ENCODE measurements at regions not wholly inside any gene's neighbourhood (a gene's known extent, or its start where the extent isn't known, plus 50 kb on each side); places are given as distances from the start of the nearest gene placed in this dataset.
A peak's percentile ranks its signal among the peaks of the same experiment; 100 is the strongest.
"Not testable (repeated sequence)": the region's sequence is repeated elsewhere in the genome, so short reads cannot be mapped to it uniquely, and the experiment has no call there.

GRCh38 chr11:49560593-49560992 is 352.2 kb upstream of the FOLH1 start:
- H3K27ac ChIP-seq (replicated peaks); DNase-seq (ENCODE audit: low read depth in 1 of 2, low spot score in 1 of 2); H3K27me3 ChIP-seq (ENCODE audit: insufficient read depth, poor library complexity, severe bottlenecking); H3K4me3 ChIP-seq (replicated peaks; ENCODE audit: insufficient read depth, low read length): not testable (repeated sequence)

- TF ChIP-seq, protein P1, sequence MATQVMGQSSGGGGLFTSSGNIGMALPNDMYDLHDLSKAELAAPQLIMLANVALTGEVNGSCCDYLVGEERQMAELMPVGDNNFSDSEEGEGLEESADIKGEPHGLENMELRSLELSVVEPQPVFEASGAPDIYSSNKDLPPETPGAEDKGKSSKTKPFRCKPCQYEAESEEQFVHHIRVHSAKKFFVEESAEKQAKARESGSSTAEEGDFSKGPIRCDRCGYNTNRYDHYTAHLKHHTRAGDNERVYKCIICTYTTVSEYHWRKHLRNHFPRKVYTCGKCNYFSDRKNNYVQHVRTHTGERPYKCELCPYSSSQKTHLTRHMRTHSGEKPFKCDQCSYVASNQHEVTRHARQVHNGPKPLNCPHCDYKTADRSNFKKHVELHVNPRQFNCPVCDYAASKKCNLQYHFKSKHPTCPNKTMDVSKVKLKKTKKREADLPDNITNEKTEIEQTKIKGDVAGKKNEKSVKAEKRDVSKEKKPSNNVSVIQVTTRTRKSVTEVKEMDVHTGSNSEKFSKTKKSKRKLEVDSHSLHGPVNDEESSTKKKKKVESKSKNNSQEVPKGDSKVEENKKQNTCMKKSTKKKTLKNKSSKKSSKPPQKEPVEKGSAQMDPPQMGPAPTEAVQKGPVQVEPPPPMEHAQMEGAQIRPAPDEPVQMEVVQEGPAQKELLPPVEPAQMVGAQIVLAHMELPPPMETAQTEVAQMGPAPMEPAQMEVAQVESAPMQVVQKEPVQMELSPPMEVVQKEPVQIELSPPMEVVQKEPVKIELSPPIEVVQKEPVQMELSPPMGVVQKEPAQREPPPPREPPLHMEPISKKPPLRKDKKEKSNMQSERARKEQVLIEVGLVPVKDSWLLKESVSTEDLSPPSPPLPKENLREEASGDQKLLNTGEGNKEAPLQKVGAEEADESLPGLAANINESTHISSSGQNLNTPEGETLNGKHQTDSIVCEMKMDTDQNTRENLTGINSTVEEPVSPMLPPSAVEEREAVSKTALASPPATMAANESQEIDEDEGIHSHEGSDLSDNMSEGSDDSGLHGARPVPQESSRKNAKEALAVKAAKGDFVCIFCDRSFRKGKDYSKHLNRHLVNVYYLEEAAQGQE (IDR thresholded peaks at IDR 0.05; ENCODE audit: insufficient replicate concordance, low read depth): peak; percentile 64
- not testable (repeated sequence) for H3K4me3 ChIP-seq (replicated peaks; ENCODE audit: insufficient read depth, low read length); H3K27me3 ChIP-seq (ENCODE audit: insufficient read depth, poor library complexity, severe bottlenecking); H3K27ac ChIP-seq (replicated peaks); DNase-seq (ENCODE audit: low read depth in 1 of 2, low spot score in 1 of 2)
These were observed 353.0 kb upstream of the FOLH1 start for GRCh38 chr11:49561240-49561880.

DNA sequence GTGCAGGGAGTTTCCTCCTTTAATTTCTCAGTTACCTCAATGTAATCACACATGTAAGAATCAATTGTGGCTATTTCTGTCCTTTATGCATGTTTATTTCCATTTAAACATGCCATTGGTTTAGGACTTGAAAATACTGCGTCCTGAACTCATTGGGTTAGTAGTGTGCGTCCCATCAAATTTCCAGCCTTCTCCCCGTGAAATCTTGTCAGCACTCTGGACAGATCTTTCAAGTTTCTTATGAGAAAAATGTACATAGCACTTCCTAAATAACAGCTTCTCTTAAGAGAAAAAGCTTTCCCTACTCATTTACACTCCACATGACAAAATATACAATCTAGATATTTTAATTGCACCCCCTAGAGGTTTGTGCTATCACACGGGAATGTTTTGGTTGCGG is 353.9 kb upstream of the FOLH1 start:
- not testable (repeated sequence) for DNase-seq (ENCODE audit: low read depth in 1 of 2, low spot score in 1 of 2)
- TF ChIP-seq, protein P1 (IDR thresholded peaks at IDR 0.05; ENCODE audit: insufficient replicate concordance, low read depth): peak; percentile 86

GRCh38 chr11:49579492-49579891 is 371.1 kb upstream of the FOLH1 start:
- not testable (repeated sequence) for H3K27ac ChIP-seq (replicated peaks); DNase-seq (ENCODE audit: low read depth in 1 of 2, low spot score in 1 of 2); H3K27me3 ChIP-seq (ENCODE audit: insufficient read depth, poor library complexity, severe bottlenecking); H3K4me3 ChIP-seq (replicated peaks; ENCODE audit: insufficient read depth, low read length)

More for the DNA sequence above, 353.9 kb upstream of the FOLH1 start:
- H3K27ac ChIP-seq (replicated peaks); H3K27me3 ChIP-seq (ENCODE audit: insufficient read depth, poor library complexity, severe bottlenecking); H3K4me3 ChIP-seq (replicated peaks; ENCODE audit: insufficient read depth, low read length): not testable (repeated sequence)

DNA sequence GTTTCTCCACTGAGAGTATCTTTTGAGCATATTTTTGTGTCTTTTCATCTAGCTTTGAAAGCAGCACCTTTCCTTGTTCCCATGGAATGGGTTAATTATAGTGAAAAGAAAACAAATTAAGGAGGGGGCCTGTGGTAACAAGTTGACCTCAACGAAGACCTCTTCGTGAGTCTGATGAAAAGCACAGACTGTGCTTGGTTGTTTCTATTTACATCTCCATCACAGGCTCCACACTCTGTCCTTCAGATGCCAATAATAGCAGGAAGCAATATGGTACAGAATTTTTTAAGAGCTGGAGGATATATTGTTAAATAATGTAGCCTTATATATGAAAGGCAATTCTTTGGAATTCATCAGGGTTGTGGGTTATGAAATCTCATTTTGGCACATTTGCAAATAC is 366.7 kb upstream of the OR4C13 start:
- H3K27ac ChIP-seq (replicated peaks); H3K27me3 ChIP-seq (ENCODE audit: insufficient read depth, poor library complexity, severe bottlenecking); H3K4me3 ChIP-seq (replicated peaks; ENCODE audit: insufficient read depth, low read length); DNase-seq (ENCODE audit: low read depth in 1 of 2, low spot score in 1 of 2): not testable (repeated sequence)

DNA sequence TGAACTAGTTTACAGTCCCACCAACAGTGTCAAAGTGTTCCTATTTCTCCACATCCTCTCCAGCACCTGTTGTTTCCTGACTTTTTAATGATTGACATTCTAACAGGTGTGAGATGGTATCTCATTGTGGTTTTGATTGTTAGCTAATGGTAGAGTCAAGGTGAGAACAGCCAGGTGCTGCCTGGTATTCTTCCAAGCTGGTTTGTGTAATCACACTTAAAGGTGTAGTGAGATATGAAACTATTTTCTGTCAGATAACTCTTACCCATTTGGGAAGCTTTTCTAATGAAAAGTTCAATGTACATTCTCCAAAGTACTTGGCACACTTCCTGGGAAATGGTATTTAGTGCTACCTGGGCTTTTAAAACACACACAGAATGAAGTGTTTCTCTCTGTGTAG is 343.3 kb upstream of the OR4C13 start:
- not testable (repeated sequence) for DNase-seq (ENCODE audit: low read depth in 1 of 2, low spot score in 1 of 2); H3K27ac ChIP-seq (replicated peaks); H3K27me3 ChIP-seq (ENCODE audit: insufficient read depth, poor library complexity, severe bottlenecking); H3K4me3 ChIP-seq (replicated peaks; ENCODE audit: insufficient read depth, low read length)

GRCh38 chr11:49623872-49624271 is 328.3 kb upstream of the OR4C13 start:
- H3K27me3 ChIP-seq (ENCODE audit: insufficient read depth, poor library complexity, severe bottlenecking); H3K4me3 ChIP-seq (replicated peaks; ENCODE audit: insufficient read depth, low read length); H3K27ac ChIP-seq (replicated peaks); DNase-seq (ENCODE audit: low read depth in 1 of 2, low spot score in 1 of 2): not testable (repeated sequence)

GRCh38 chr11:49670705-49671104 is 281.5 kb upstream of the OR4C13 start:
- H3K27me3 ChIP-seq (ENCODE audit: insufficient read depth, poor library complexity, severe bottlenecking); H3K27ac ChIP-seq (replicated peaks); DNase-seq (ENCODE audit: low read depth in 1 of 2, low spot score in 1 of 2); H3K4me3 ChIP-seq (replicated peaks; ENCODE audit: insufficient read depth, low read length): not testable (repeated sequence)

GRCh38 chr11:49702121-49702520 is 250.1 kb upstream of the OR4C13 start:
- not testable (repeated sequence) for H3K4me3 ChIP-seq (replicated peaks; ENCODE audit: insufficient read depth, low read length)

GRCh38 chr11:49750447-49750846 is 201.7 kb upstream of the OR4C13 start:
- not testable (repeated sequence) for DNase-seq (ENCODE audit: low read depth in 1 of 2, low spot score in 1 of 2); H3K27ac ChIP-seq (replicated peaks); H3K27me3 ChIP-seq (ENCODE audit: insufficient read depth, poor library complexity, severe bottlenecking); H3K4me3 ChIP-seq (replicated peaks; ENCODE audit: insufficient read depth, low read length)

More at GRCh38 chr11:49702121-49702520, 250.1 kb upstream of the OR4C13 start:
- DNase-seq (ENCODE audit: low read depth in 1 of 2, low spot score in 1 of 2); H3K27ac ChIP-seq (replicated peaks); H3K27me3 ChIP-seq (ENCODE audit: insufficient read depth, poor library complexity, severe bottlenecking): not testable (repeated sequence)

- not testable (repeated sequence) for H3K4me3 ChIP-seq (replicated peaks; ENCODE audit: insufficient read depth, low read length); DNase-seq (ENCODE audit: low read depth in 1 of 2, low spot score in 1 of 2); H3K27me3 ChIP-seq (ENCODE audit: insufficient read depth, poor library complexity, severe bottlenecking); H3K27ac ChIP-seq (replicated peaks)
These were observed 201.2 kb upstream of the OR4C13 start for GRCh38 chr11:49750960-49751359.

DNA sequence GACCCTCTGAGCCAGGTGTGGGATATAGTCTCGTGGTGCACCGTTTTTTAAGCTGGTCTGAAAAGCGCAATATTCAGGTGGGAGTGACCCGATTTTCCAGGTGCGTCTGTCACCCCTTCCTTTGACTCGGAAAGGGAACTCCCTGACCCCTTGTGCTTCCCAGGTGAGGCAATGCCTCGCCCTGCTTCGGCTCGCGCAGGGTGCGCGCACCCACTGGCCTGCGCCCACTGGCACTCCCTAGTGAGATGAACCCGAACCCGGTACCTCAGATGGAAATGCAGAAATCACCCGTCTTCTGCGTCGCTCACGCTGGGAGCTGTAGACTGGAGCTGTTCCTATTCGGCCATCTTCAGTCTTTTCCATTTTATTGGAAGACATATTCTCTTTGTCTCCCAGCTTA is 171.4 kb upstream of the OR4C13 start:
- not testable (repeated sequence) for H3K4me3 ChIP-seq (replicated peaks; ENCODE audit: insufficient read depth, low read length); H3K27ac ChIP-seq (replicated peaks); H3K27me3 ChIP-seq (ENCODE audit: insufficient read depth, poor library complexity, severe bottlenecking); DNase-seq (ENCODE audit: low read depth in 1 of 2, low spot score in 1 of 2)

Data from HL-60 (cell line).